Vagina (tissue), 2 donors: ENCODE measurements at regions not wholly inside any gene's neighbourhood (a gene's known extent, or its start where the extent isn't known, plus 50 kb on each side); places are given as distances from the start of the nearest gene placed in this dataset.

Experiments used
- CTCF ChIP-seq, 3 experiments: fragments of 450-650 bp in 2 of 3; fragments of 200-600 bp in 1 of 3; sonication (generic) in 1 of 3; IDR thresholded peaks; one replicate each; pipeline ENCODE4 v1.5.1; 2017 to 2019; ENCODE audit warnings: antibody characterized with exemption in 3 of 3, mild to moderate bottlenecking in 2 of 3, moderate library complexity in 2 of 3
- POLR2AphosphoS5 ChIP-seq, 2 donors: sonication (generic); formaldehyde crosslinking; IDR thresholded peaks; one replicate each; pipeline ENCODE4 v1.9.0; 2017; ENCODE audit warnings: antibody characterized with exemption in 2 of 2, mild to moderate bottlenecking in 2 of 2, low read depth in 1 of 2; ENCODE audit not compliant: insufficient read depth in 1 of 2

DNA sequence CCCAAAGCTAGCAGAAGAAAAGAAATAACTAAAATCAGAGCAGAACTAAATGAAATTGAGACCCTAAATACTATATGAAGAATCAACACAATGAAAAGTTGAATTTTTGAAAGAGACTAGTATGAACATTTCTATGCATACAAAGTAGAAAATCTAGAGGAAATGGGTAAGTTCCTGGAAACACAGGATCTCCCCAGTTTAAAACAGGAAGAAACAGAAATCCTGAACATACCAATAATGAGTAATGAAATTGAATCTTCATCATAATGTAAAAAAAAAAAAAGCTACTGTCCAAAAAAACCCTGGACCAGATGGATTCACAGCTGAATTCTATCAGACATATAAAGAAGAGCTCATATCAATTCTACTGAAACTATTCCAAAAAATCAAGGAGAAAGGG, 233.5 kb downstream of the PLPP3 start:
- TF ChIP-seq CTCF (IDR thresholded peaks at IDR 0.05) (no peak), POLR2AphosphoS5 (IDR thresholded peaks at IDR 0.05; ENCODE audit: insufficient read depth in 1 of 2, low read depth in 1 of 2) (no peak)
